PFSK-1 (cell line): ENCODE measurements at regions not wholly inside any gene's neighbourhood (a gene's known extent, or its start where the extent isn't known, plus 50 kb on each side); places are given as distances from the start of the nearest gene placed in this dataset.

Experiments
- FOXP2 ChIP-seq: optimal IDR thresholded peaks from 2 replicates; pipeline ENCODE3; 2011; ENCODE audit warnings: borderline replicate concordance, control low read depth, inconsistent platforms; ENCODE audit not compliant: insufficient read depth; ENCODE audit errors: extremely low read length, extremely low read depth
- POLR2AphosphoS5 ChIP-seq: IDR thresholded peaks from 2 replicates; pipeline ENCODE4 v1.6.1; 2012; ENCODE audit warnings: low read depth, mild to moderate bottlenecking, control low read depth, low read length, moderate library complexity
- REST ChIP-seq, 2 experiments: IDR thresholded peaks; 2 replicates each; pipeline versions ENCODE4 v1.6.1 to v1.8.0; 2011 to 2012; ENCODE audit warnings: low read depth in 2 of 2, low read length in 2 of 2, control low read depth in 1 of 2, inconsistent platforms in 1 of 2, mild to moderate bottlenecking in 1 of 2, moderate library complexity in 1 of 2; ENCODE audit not compliant: insufficient read depth in 1 of 2
- SIN3A ChIP-seq: IDR thresholded peaks from 2 replicates; pipeline ENCODE4 v1.6.1; 2012; ENCODE audit warnings: mild to moderate bottlenecking, low read length, moderate library complexity, borderline replicate concordance; ENCODE audit not compliant: insufficient read depth

GRCh38 chr6:18579869-18580268, 192.7 kb downstream of the RNF144B start:
- no peak for TF ChIP-seq SIN3A
- TF ChIP-seq POLR2AphosphoS5, result no peak
- no peak for TF ChIP-seq REST (IDR thresholded peaks at IDR 0.05; ENCODE audit: insufficient read depth in 1 of 2, low read depth in 2 of 2, low read length in 2 of 2)
- TF ChIP-seq FOXP2, result no peak
